Calu3 (cell line): ENCODE measurements at regions not wholly inside any gene's neighbourhood (a gene's known extent, or its start where the extent isn't known, plus 50 kb on each side); places are given as distances from the start of the nearest gene placed in this dataset.

Source experiments
- BruUV-seq: library from RNA; stranded (reverse); fragments of 400-500 nt; replicated peaks from 2 replicates; lab custom pipeline; 2021; lab: Mats Ljungman, UMichigan
- CTCF ChIA-PET: fragments of 300-600 bp; sonication (Branson Sonifier 250); formaldehyde crosslinking; loops from one replicate; lab custom pipeline; 2022; ENCODE audit warnings: antibody characterized with exemption; lab: Charles Lee
- DNase-seq: peaks from one replicate; pipeline ENCODE4 v3.0.0; 2022
- H3K27ac Mint-ChIP-seq: one replicate; pipeline ENCODE4 v1.8.0; 2022; ENCODE audit warnings: mixed read lengths; ENCODE audit not compliant: unreplicated experiment
- H3K27me3 Mint-ChIP-seq: one replicate; pipeline ENCODE4 v1.8.0; 2022; ENCODE audit warnings: mixed read lengths; ENCODE audit not compliant: unreplicated experiment
- H3K36me3 Mint-ChIP-seq: one replicate; pipeline ENCODE4 v1.8.0; 2022; ENCODE audit warnings: mild to moderate bottlenecking, moderate library complexity, mixed read lengths; ENCODE audit not compliant: insufficient read depth, unreplicated experiment
- H3K4me1 Mint-ChIP-seq: one replicate; pipeline ENCODE4 v1.8.0; 2022; ENCODE audit warnings: mild to moderate bottlenecking, low read depth, mixed read lengths; ENCODE audit not compliant: unreplicated experiment
- H3K4me3 Mint-ChIP-seq: one replicate; pipeline ENCODE4 v1.8.0; 2022; ENCODE audit warnings: mild to moderate bottlenecking, low read depth, moderate library complexity, mixed read lengths; ENCODE audit not compliant: unreplicated experiment
- H3K9me3 Mint-ChIP-seq: one replicate; pipeline ENCODE4 v1.8.0; 2022; ENCODE audit warnings: low read depth, mixed read lengths; ENCODE audit not compliant: unreplicated experiment
- CTCF ChIP-seq: fragments of 200-600 bp; IDR thresholded peaks from one replicate; pipeline ENCODE4 v1.8.0; 2022; ENCODE audit warnings: antibody characterized with exemption; ENCODE audit not compliant: unreplicated experiment
- intact Hi-C: fragments of 100-400 bp; cut with micrococcal nuclease; formaldehyde crosslinking; loops from one replicate; pipeline ENCODE4 v1.10.0; 2022; ENCODE audit not compliant: unreplicated experiment

GRCh38 chr15:35304389-35304788 lies 219.3 kb upstream of the NANOGP8 start:
- H3K4me1 Mint-ChIP-seq: peaks cover 14% of the 10 kb centered on the region
- no peaks in the 10 kb centered on the region for H3K27me3 Mint-ChIP-seq
- H3K4me3 Mint-ChIP-seq: no peak overlapping the region
- no TSS peak for BruUV-seq
- no peaks in the 10 kb centered on the region for H3K9me3 Mint-ChIP-seq
- intact Hi-C loops: loop anchor here (10.0 kb wide), 1 partner anchor 230 kb away; no protein-coding TSS in a partner anchor
- no peak overlapping the region for H3K27ac Mint-ChIP-seq
- TF ChIP-seq CTCF: no peak
- CTCF ChIA-PET: interaction anchor here (2.5 kb wide), 1 partner anchor 140 kb away, joined by 7 read pairs; no protein-coding TSS in a partner anchor
- no peak for DNase-seq
- no peaks in the 10 kb centered on the region for H3K36me3 Mint-ChIP-seq

- no peak for TF ChIP-seq CTCF
- Mint-ChIP-seq H3K27me3 (no peaks in the 10 kb centered on the region), H3K4me3 (no peak overlapping the region), H3K27ac (no peak overlapping the region), H3K36me3 (no peaks in the 10 kb centered on the region), H3K4me1 (peaks cover 14% of the 10 kb centered on the region), H3K9me3 (no peaks in the 10 kb centered on the region)
- CTCF ChIA-PET: no interaction called here
- BruUV-seq: no TSS peak
- no peak for DNase-seq
- intact Hi-C loops: loop anchor here (10.0 kb wide), 1 partner anchor 228 kb away; no protein-coding TSS in a partner anchor
Measured at GRCh38 chr15:35302334-35302733, 217.2 kb upstream of the NANOGP8 start.

- no peak for TF ChIP-seq CTCF
- Mint-ChIP-seq H3K9me3 (no peaks in the 10 kb centered on the region), H3K36me3 (no peaks in the 10 kb centered on the region), H3K27me3 (no peaks in the 10 kb centered on the region), H3K27ac (no peak overlapping the region), H3K4me1 (peaks cover 4% of the 10 kb centered on the region), H3K4me3 (no peak overlapping the region)
- no TSS peak for BruUV-seq
- intact Hi-C loops: loop anchor here (10.0 kb wide), 1 partner anchor 226 kb away; no protein-coding TSS in a partner anchor
- CTCF ChIA-PET: no interaction called here
- no peak for DNase-seq
Measured at GRCh38 chr15:35301088-35301487, 216.0 kb upstream of the NANOGP8 start.

- intact Hi-C loops: no loop called here
Measured at GRCh38 chr15:35299059-35299735, 214.1 kb upstream of the NANOGP8 start.

More at GRCh38 chr15:35299059-35299735, 214.1 kb upstream of the NANOGP8 start:
- H3K4me1 Mint-ChIP-seq: no peaks in the 10 kb centered on the region
- no peaks in the 10 kb centered on the region for H3K27me3 Mint-ChIP-seq
- no peaks in the 10 kb centered on the region for H3K36me3 Mint-ChIP-seq
- no peak for TF ChIP-seq CTCF
- no peak overlapping the region for H3K4me3 Mint-ChIP-seq
- CTCF ChIA-PET: no interaction called here
- no peak for DNase-seq
- H3K9me3 Mint-ChIP-seq: no peaks in the 10 kb centered on the region
- BruUV-seq: no TSS peak
- H3K27ac Mint-ChIP-seq: no peak overlapping the region
